NB4 (cell line): ENCODE measurements at regions not wholly inside any gene's neighbourhood (a gene's known extent, or its start where the extent isn't known, plus 50 kb on each side); places are given as distances from the start of the nearest gene placed in this dataset.

ENCODE experiments used
- CTCF ChIP-seq: IDR thresholded peaks from one replicate; pipeline ENCODE4 v1.5.1; 2012; ENCODE audit warnings: low read depth, low read length
- POLR2A ChIP-seq: IDR thresholded peaks from 2 replicates; pipeline ENCODE4 v1.6.1; 2011; ENCODE audit warnings: mild to moderate bottlenecking; ENCODE audit not compliant: insufficient read length; ENCODE audit errors: extremely low read depth

GRCh38 chr2:104502901-104503300, 351.0 kb upstream of the POU3F3 start:
- no peak for TF ChIP-seq CTCF
- TF ChIP-seq POLR2A: no peak
